ENCODE measurements at regions not wholly inside any gene's neighbourhood (a gene's known extent, or its start where the extent isn't known, plus 50 kb on each side); places are given as distances from the start of the nearest gene placed in this dataset.

DNA sequence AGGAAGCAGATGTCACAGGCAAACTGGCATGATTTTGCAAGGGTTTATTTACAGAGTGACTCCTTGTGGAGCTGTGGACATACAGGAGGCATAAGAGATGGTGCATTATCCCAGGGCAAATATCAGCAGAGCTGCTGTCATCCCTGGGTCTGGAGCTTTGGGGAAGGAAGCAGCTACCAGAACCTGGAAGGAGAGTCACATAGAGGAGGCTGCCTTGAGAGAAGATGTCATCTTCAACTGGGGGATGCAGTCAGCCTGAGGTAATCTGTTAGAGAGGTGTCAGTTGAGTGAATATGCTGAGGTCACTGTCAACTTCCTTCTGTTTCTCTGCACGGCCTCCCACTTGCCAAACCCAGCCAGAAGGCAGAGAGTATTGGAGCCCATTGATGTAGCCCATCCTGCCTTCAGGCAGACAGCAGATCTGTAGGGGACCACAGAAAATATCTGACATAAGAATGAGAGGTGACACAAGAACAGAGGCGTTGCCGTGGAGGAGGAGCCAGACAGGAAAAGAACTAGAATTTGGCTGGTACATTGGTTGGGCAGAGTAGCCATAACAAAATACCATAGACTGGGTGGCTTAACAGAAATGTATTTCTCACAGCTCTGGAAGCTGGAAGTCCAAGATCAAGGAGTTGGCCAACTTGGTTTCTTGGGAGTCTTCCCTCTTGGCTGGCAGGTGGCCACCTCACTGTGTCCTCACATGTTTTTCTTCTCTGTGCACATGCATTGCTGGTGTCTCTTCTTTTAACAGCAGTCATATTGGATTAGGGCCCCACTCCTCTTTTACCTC lies 102.8 kb downstream of the SNX18 start:
- Histone ChIP-seq H3K4me3 (no peak overlapping the region), H3K4me1 (ENCODE audit: control insufficient read depth in 5 of 5, insufficient read depth in 5 of 5, low read length in 5 of 5) (peaks cover 0 to 30% (median 0%) of the 10 kb centered on the region in 5 donors), H3K9me3 (ENCODE audit: control insufficient read depth in 4 of 4, insufficient read depth in 3 of 4, low read length in 3 of 4) (no peaks in the 10 kb centered on the region), H3K36me3 (ENCODE audit: control insufficient read depth in 4 of 4, insufficient read depth in 4 of 4, low read length in 4 of 4) (no peaks in the 10 kb centered on the region), H3K9ac (ENCODE audit: insufficient read depth in 1 of 2, low read length in 2 of 2) (no peak overlapping the region), H3K27ac (ENCODE audit: low read depth in 1 of 2, low read length in 1 of 2) (no peak overlapping the region), H3K27me3 (ENCODE audit: control insufficient read depth in 3 of 3, insufficient read depth in 3 of 3, low read length in 2 of 3) (no peaks in the 10 kb centered on the region)
- no peak for ATAC-seq (ENCODE audit: insufficient read depth, low FRiP score)
- WGBS, 2 donors: 30 to 71% methylated on average over 3 of the region's 3 CpGs
- no peak for DNase-seq
- TF ChIP-seq, protein P1, sequence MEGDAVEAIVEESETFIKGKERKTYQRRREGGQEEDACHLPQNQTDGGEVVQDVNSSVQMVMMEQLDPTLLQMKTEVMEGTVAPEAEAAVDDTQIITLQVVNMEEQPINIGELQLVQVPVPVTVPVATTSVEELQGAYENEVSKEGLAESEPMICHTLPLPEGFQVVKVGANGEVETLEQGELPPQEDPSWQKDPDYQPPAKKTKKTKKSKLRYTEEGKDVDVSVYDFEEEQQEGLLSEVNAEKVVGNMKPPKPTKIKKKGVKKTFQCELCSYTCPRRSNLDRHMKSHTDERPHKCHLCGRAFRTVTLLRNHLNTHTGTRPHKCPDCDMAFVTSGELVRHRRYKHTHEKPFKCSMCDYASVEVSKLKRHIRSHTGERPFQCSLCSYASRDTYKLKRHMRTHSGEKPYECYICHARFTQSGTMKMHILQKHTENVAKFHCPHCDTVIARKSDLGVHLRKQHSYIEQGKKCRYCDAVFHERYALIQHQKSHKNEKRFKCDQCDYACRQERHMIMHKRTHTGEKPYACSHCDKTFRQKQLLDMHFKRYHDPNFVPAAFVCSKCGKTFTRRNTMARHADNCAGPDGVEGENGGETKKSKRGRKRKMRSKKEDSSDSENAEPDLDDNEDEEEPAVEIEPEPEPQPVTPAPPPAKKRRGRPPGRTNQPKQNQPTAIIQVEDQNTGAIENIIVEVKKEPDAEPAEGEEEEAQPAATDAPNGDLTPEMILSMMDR (IDR thresholded peaks at IDR 0.05; ENCODE audit: control extremely low read depth, extremely low read depth): no peak

DNA sequence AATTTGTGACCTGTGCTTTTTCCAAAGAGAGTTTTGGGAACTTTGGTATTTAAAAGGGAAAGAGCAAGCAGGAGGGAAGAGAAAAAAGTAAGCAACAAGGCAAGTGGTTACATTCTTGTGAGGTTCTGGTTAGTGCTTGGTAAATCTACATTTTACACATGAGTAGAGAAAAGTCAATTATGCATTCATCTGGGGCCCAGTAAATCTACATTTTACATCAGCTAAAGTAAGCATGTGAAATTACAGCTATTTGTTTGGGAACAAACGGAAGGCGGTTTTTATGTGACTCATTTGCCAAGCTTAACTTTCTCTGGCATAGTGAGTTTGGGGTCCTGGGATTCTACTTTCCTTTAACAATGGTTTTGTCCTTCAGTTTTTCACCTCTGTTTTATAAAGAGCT lies 102.2 kb downstream of the SNX18 start:
- Histone ChIP-seq H3K9me3 (ENCODE audit: control insufficient read depth in 4 of 4, insufficient read depth in 3 of 4, low read length in 3 of 4) (no peaks in the 10 kb centered on the region), H3K27ac (ENCODE audit: low read depth in 1 of 2, low read length in 1 of 2) (no peak overlapping the region), H3K4me3 (no peak overlapping the region), H3K4me1 (ENCODE audit: control insufficient read depth in 5 of 5, insufficient read depth in 5 of 5, low read length in 5 of 5) (peaks cover 0 to 25% (median 0%) of the 10 kb centered on the region in 5 donors), H3K9ac (ENCODE audit: insufficient read depth in 1 of 2, low read length in 2 of 2) (no peak overlapping the region), H3K27me3 (ENCODE audit: control insufficient read depth in 3 of 3, insufficient read depth in 3 of 3, low read length in 2 of 3) (no peaks in the 10 kb centered on the region), H3K36me3 (ENCODE audit: control insufficient read depth in 4 of 4, insufficient read depth in 4 of 4, low read length in 4 of 4) (no peaks in the 10 kb centered on the region)
- TF ChIP-seq, protein P1 (IDR thresholded peaks at IDR 0.05; ENCODE audit: control extremely low read depth, extremely low read depth): no peak
- ATAC-seq (ENCODE audit: insufficient read depth, low FRiP score): no peak
- no peak for DNase-seq
- 73 to 84% methylated on average over 2 of the region's 2 CpGs for WGBS, 2 donors

DNA sequence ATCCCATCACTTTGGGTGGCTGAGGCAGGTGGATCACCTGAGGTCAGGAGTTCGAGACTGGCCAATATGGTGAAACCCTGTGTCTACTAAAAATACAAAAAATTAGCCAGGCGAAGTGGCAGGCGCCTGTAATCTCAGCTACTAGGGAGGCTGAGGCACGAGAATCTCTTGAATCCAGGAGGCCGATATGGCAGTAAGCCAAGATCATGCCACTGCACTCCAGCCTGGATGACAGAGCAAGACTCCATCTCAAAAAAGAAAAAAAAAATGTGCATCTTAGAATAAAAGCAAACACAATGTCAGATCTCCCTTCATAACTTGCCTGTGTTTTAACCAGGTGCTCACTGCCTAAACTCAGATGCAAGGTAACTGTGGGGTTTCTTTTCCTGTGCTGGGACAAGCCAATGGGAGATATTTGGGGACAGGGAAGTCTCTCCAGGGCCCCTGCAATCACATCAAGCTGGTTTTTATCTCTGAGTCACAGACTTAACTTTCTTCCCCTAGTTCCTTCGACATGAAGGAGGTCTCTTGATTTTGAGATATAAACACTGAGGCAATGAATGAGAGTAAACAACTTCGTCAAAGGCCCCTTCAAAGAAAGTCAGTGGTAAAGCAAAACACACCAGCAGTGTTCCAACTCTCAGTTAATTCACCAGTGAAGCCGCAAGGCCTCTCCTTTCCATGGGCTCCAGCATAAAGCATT lies 99.1 kb downstream of the SNX18 start:
- H3K4me1 ChIP-seq (ENCODE audit: control insufficient read depth in 5 of 5, insufficient read depth in 5 of 5, low read length in 5 of 5): peaks cover 0 to 19% (median 0%) of the 10 kb centered on the region in 5 donors
- DNase-seq (peak in 1 of 3 donors; percentile 42), ATAC-seq (ENCODE audit: insufficient read depth, low FRiP score) (no peak)
- H3K9me3 ChIP-seq (ENCODE audit: control insufficient read depth in 4 of 4, insufficient read depth in 3 of 4, low read length in 3 of 4): no peaks in the 10 kb centered on the region
- H3K36me3 ChIP-seq (ENCODE audit: control insufficient read depth in 4 of 4, insufficient read depth in 4 of 4, low read length in 4 of 4): no peaks in the 10 kb centered on the region
- no peak overlapping the region for H3K4me3 ChIP-seq
- 70 to 81% methylated on average over 8 of the region's 8 CpGs for WGBS, 2 donors
- no peak overlapping the region for H3K9ac ChIP-seq (ENCODE audit: insufficient read depth in 1 of 2, low read length in 2 of 2)
- no peaks in the 10 kb centered on the region for H3K27me3 ChIP-seq (ENCODE audit: control insufficient read depth in 3 of 3, insufficient read depth in 3 of 3, low read length in 2 of 3)
- TF ChIP-seq, protein P1 (IDR thresholded peaks at IDR 0.05; ENCODE audit: control extremely low read depth, extremely low read depth): no peak
- H3K27ac ChIP-seq (ENCODE audit: low read depth in 1 of 2, low read length in 1 of 2): no peak overlapping the region

All from lung (tissue), 11 donors.